ENCODE measurements at regions not wholly inside any gene's neighbourhood (a gene's known extent, or its start where the extent isn't known, plus 50 kb on each side); places are given as distances from the start of the nearest gene placed in this dataset.
A peak's percentile ranks its signal among the peaks of the same experiment; 100 is the strongest.

GRCh38 chr11:131223198-131223991 is 147.0 kb upstream of the NTM start:
- POLR2A ChIA-PET, result no interaction called here
- intact Hi-C loops (cut with micrococcal nuclease; ENCODE audit: unreplicated experiment), result no loop called here
- Histone ChIP-seq H4K20me1 (ENCODE audit: control insufficient read depth, insufficient read depth) (no peaks in the 10 kb centered on the region), H3K79me2 (ENCODE audit: control insufficient read depth, insufficient read depth, low read length) (no peaks in the 10 kb centered on the region), H3K27ac (ENCODE audit: control insufficient read depth, insufficient read depth) (no peak overlapping the region), H2AFZ (ENCODE audit: control insufficient read depth, low read depth, low read length) (no peak overlapping the region), H3K4me1 (ENCODE audit: control insufficient read depth, insufficient read depth, low read length) (no peaks in the 10 kb centered on the region), H3K4me2 (ENCODE audit: control insufficient read depth, insufficient read depth) (no peak overlapping the region), H3K36me3 (ENCODE audit: control insufficient read depth in 2 of 2, insufficient read depth in 2 of 2, low read length in 1 of 2) (no peaks in the 10 kb centered on the region), H3K27me3 (replicated peaks in 1 of 2; ENCODE audit: control insufficient read depth in 2 of 2, insufficient read depth in 2 of 2, low read length in 1 of 2) (no peaks in the 10 kb centered on the region), H3K9ac (ENCODE audit: control insufficient read depth, insufficient read depth, low read length) (no peak overlapping the region), H3K4me3 (no peak overlapping the region), H3K9me3 (replicated peaks; ENCODE audit: control insufficient read depth, insufficient read depth, low read length) (no peaks in the 10 kb centered on the region; the same call in 2 of the 3 replicates)
- TF ChIP-seq NBN (IDR thresholded peaks at IDR 0.05) (no peak), ZBTB33 (IDR thresholded peaks at IDR 0.05) (no peak), CBFB (IDR thresholded peaks at IDR 0.05; ENCODE audit: low read depth) (no peak), HCFC1 (IDR thresholded peaks at IDR 0.05; ENCODE audit: low read length) (no peak), ATF7 (IDR thresholded peaks at IDR 0.05; ENCODE audit: low read depth) (no peak), HDAC6 (IDR thresholded peaks at IDR 0.05; ENCODE audit: unreplicated experiment) (no peak)
- no peak for ATAC-seq
- in situ Hi-C loops (cut with MboI), result no loop called here
- BruUV-seq (replicated peaks), result no TSS peak
- DNase-seq (ENCODE audit: low read depth, low spot score), result peak; percentile 4
- CTCF ChIA-PET, result no interaction called here
- SMC1A ChIA-PET (ENCODE audit: uncharacterized antibody, unreplicated experiment), result interaction anchor here (0.7 to 1.2 kb wide), 4 partner anchors 28 to 159 kb away, joined by 3 to 4 read pairs (median 3); no protein-coding TSS in a partner anchor
- RAD21 ChIA-PET (ENCODE audit: unreplicated experiment), result no interaction called here
- FAIRE-seq, result no peak

- H3K4me2 ChIP-seq (ENCODE audit: control insufficient read depth, insufficient read depth), result no peak overlapping the region
- ChIA-PET RAD21 (ENCODE audit: unreplicated experiment) (no interaction called here), CTCF (interaction anchor here (0.8 kb wide), 1 partner anchor 8 kb away, joined by 3 read pairs; no protein-coding TSS in a partner anchor), SMC1A (ENCODE audit: uncharacterized antibody, unreplicated experiment) (no interaction called here), POLR2A (no interaction called here)
- H3K27me3 ChIP-seq (replicated peaks in 1 of 2; ENCODE audit: control insufficient read depth in 2 of 2, insufficient read depth in 2 of 2, low read length in 1 of 2), result no peaks in the 10 kb centered on the region
- peak; percentile 60 to 80; a peak in 3 of 4 replicates for TF ChIP-seq BHLHE40 (IDR thresholded peaks at IDR 0.05; ENCODE audit: borderline replicate concordance in 1 of 2, low read depth in 2 of 2, low read length in 1 of 2)
- peak; percentile 71 for TF ChIP-seq RUNX3 (IDR thresholded peaks at IDR 0.05; ENCODE audit: low read length)
- no peak for TF ChIP-seq WRNIP1 (IDR thresholded peaks at IDR 0.05; ENCODE audit: borderline replicate concordance, low read depth, low read length)
- TF ChIP-seq ASH2L (IDR thresholded peaks at IDR 0.05; ENCODE audit: borderline replicate concordance, low read depth), result no peak
- no peak for TF ChIP-seq PKNOX1 (IDR thresholded peaks at IDR 0.05)
- no peak for TF ChIP-seq SMC3 (IDR thresholded peaks at IDR 0.05; ENCODE audit: borderline replicate concordance, low read length)
- no peak for TF ChIP-seq IRF4 (IDR thresholded peaks at IDR 0.05; ENCODE audit: low read depth, low read length)
- H3K9ac ChIP-seq (ENCODE audit: control insufficient read depth, insufficient read depth, low read length), result no peak overlapping the region
- 0% methylated on average over 2 of the region's 2 CpGs for WGBS (ENCODE audit: insufficient coverage, insufficient replicate concordance, low lambda C conversion rate, missing lambda C conversion rate)
- no peaks in the 10 kb centered on the region for H3K79me2 ChIP-seq (ENCODE audit: control insufficient read depth, insufficient read depth, low read length)
- intact Hi-C loops (cut with micrococcal nuclease; ENCODE audit: unreplicated experiment) (no loop called here), in situ Hi-C loops (cut with MboI) (no loop called here)
- no peaks in the 10 kb centered on the region; the same call in 2 of the 3 replicates for H3K9me3 ChIP-seq (replicated peaks; ENCODE audit: control insufficient read depth, insufficient read depth, low read length)
- no peak for ATAC-seq
- peak; percentile 49 for FAIRE-seq
- no peak overlapping the region for H3K27ac ChIP-seq (ENCODE audit: control insufficient read depth, insufficient read depth)
- no peak overlapping the region for H2AFZ ChIP-seq (ENCODE audit: control insufficient read depth, low read depth, low read length)
- no TSS peak for BruUV-seq (replicated peaks)
- no peaks in the 10 kb centered on the region for H4K20me1 ChIP-seq (ENCODE audit: control insufficient read depth, insufficient read depth)
- no peaks in the 10 kb centered on the region for H3K4me1 ChIP-seq (ENCODE audit: control insufficient read depth, insufficient read depth, low read length)
- no peaks in the 10 kb centered on the region for H3K36me3 ChIP-seq (ENCODE audit: control insufficient read depth in 2 of 2, insufficient read depth in 2 of 2, low read length in 1 of 2)
- no peak overlapping the region for H3K4me3 ChIP-seq
- DNase-seq (ENCODE audit: low read depth, low spot score), result peak; percentile 28
Measured at GRCh38 chr11:131228378-131228777, 142.0 kb upstream of the NTM start.

Data from GM12878 (cell line).